ENCODE measurements at regions not wholly inside any gene's neighbourhood (a gene's known extent, or its start where the extent isn't known, plus 50 kb on each side); places are given as distances from the start of the nearest gene placed in this dataset.
A peak's percentile ranks its signal among the peaks of the same experiment; 100 is the strongest.

- no peak for DNase-seq
- H3K27ac ChIP-seq, result peak overlapping the region in 3 of 5 donors; percentile 17 to 79 (median 70)
- TF ChIP-seq POLR2A (IDR thresholded peaks at IDR 0.05) (no peak), POLR2AphosphoS5 (IDR thresholded peaks at IDR 0.05) (no peak), CTCF (IDR thresholded peaks at IDR 0.05) (no peak)
- WGBS, 5 donors, result 84 to 88% (median 85%) methylated on average over 6 of the region's 6 CpGs
- H3K9me3 ChIP-seq, result no peaks in the 10 kb centered on the region
- H3K36me3 ChIP-seq, result no peaks in the 10 kb centered on the region
- H3K4me3 ChIP-seq, result no peak overlapping the region
- H3K27me3 ChIP-seq, result no peaks in the 10 kb centered on the region
- intact Hi-C loops (cut with DNase I; ENCODE audit: low total_unique reads), result no loop called here
- H3K4me1 ChIP-seq, result peaks cover 0 to 51% (median 11%) of the 10 kb centered on the region in 4 donors
Observed at GRCh38 chr11:129316781-129317180, 58.9 kb upstream of the BARX2 start.

- Histone ChIP-seq H3K36me3 (no peaks in the 10 kb centered on the region), H3K4me1 (peaks cover 0 to 50% (median 11%) of the 10 kb centered on the region in 4 donors), H3K9me3 (no peaks in the 10 kb centered on the region), H3K27ac (peak overlapping the region in 4 of 5 donors; percentile 11 to 79 (median 36)), H3K27me3 (no peaks in the 10 kb centered on the region), H3K4me3 (no peak overlapping the region)
- intact Hi-C loops (cut with DNase I; ENCODE audit: low total_unique reads), result no loop called here
- TF ChIP-seq CTCF (IDR thresholded peaks at IDR 0.05), result no peak
- TF ChIP-seq EP300 (IDR thresholded peaks at IDR 0.05), result no peak
- TF ChIP-seq POLR2A (IDR thresholded peaks at IDR 0.05), result no peak
- no peak for TF ChIP-seq POLR2AphosphoS5 (IDR thresholded peaks at IDR 0.05)
- peak; percentile 46 to 72 for DNase-seq
- WGBS, 5 donors, result 37 to 74% (median 50%) methylated on average over 12 of the region's 12 CpGs
Observed at GRCh38 chr11:129315781-129316579, 59.7 kb upstream of the BARX2 start.

- WGBS, 5 donors, result 78 to 93% (median 85%) methylated on average over 3 of the region's 3 CpGs
- no peaks in the 10 kb centered on the region for H3K9me3 ChIP-seq
- no peak for DNase-seq
- no peak overlapping the region for H3K27ac ChIP-seq
- peaks cover 0 to 36% (median 11%) of the 10 kb centered on the region in 4 donors for H3K4me1 ChIP-seq
- TF ChIP-seq CTCF (IDR thresholded peaks at IDR 0.05) (no peak), POLR2AphosphoS5 (IDR thresholded peaks at IDR 0.05) (no peak), EP300 (IDR thresholded peaks at IDR 0.05) (no peak), POLR2A (IDR thresholded peaks at IDR 0.05) (no peak)
- H3K27me3 ChIP-seq, result no peaks in the 10 kb centered on the region
- H3K36me3 ChIP-seq, result no peaks in the 10 kb centered on the region
- no peak overlapping the region for H3K4me3 ChIP-seq
- intact Hi-C loops (cut with DNase I; ENCODE audit: low total_unique reads), result no loop called here
Observed at GRCh38 chr11:129314371-129314770, 61.3 kb upstream of the BARX2 start.

GRCh38 chr11:129313541-129314297, 61.9 kb upstream of the BARX2 start:
- Histone ChIP-seq H3K4me3 (no peak overlapping the region), H3K27ac (no peak overlapping the region), H3K9me3 (no peaks in the 10 kb centered on the region), H3K36me3 (no peaks in the 10 kb centered on the region), H3K27me3 (no peaks in the 10 kb centered on the region), H3K4me1 (peaks cover 0 to 36% (median 11%) of the 10 kb centered on the region in 4 donors)
- WGBS, 5 donors, result 75 to 84% (median 80%) methylated on average over 6 of the region's 6 CpGs
- peak in 1 of 2 donors; percentile 44 for DNase-seq
- TF ChIP-seq POLR2AphosphoS5 (IDR thresholded peaks at IDR 0.05) (no peak), EP300 (IDR thresholded peaks at IDR 0.05) (no peak), CTCF (IDR thresholded peaks at IDR 0.05) (no peak), POLR2A (IDR thresholded peaks at IDR 0.05) (no peak)
- intact Hi-C loops (cut with DNase I; ENCODE audit: low total_unique reads), result no loop called here

All from stomach (tissue), 8 donors.